Psoas muscle (tissue), 7 donors: ENCODE measurements at regions not wholly inside any gene's neighbourhood (a gene's known extent, or its start where the extent isn't known, plus 50 kb on each side); places are given as distances from the start of the nearest gene placed in this dataset.
A peak's percentile ranks its signal among the peaks of the same experiment; 100 is the strongest.

Experiments used
- ATAC-seq, 4 donors: fragments of 200-7000 bp; cut with Tn5 transposase; one replicate each; pipeline ENCODE4 v1.9.1; 2020; ENCODE audit warnings: moderate library complexity in 3 of 4, mild to moderate bottlenecking in 2 of 4
- DNase-seq, 2 donors: peaks; one replicate each; pipeline ENCODE4 v3.0.0-alpha.2; 2020
- H3K27ac ChIP-seq: fragments of 200-600 bp; one replicate; pipeline ENCODE4 v1.8.0; 2022
- H3K27me3 ChIP-seq, 3 donors: fragments of 200-600 bp in 1 of 3; one replicate each; pipeline versions ENCODE4 v1.6.1 to v1.8.0; 2013 to 2022; ENCODE audit warnings: low read length in 2 of 3, mild to moderate bottlenecking in 2 of 3, moderate library complexity in 1 of 3; ENCODE audit not compliant: insufficient read depth in 3 of 3
- H3K36me3 ChIP-seq, 2 donors: fragments of 200-600 bp in 1 of 2; one replicate each; pipeline versions ENCODE4 v1.6.1 to v1.8.0; 2013 to 2022; ENCODE audit warnings: low read depth in 1 of 2, mild to moderate bottlenecking in 1 of 2, moderate library complexity in 1 of 2; ENCODE audit not compliant: insufficient read depth in 1 of 2
- H3K4me1 ChIP-seq: fragments of 200-600 bp; one replicate; pipeline ENCODE4 v1.8.0; 2022
- H3K4me3 ChIP-seq: fragments of 200-600 bp; one replicate; pipeline ENCODE4 v1.8.0; 2022; ENCODE audit warnings: mild to moderate bottlenecking
- H3K9me3 ChIP-seq: fragments of 200-600 bp; one replicate; pipeline ENCODE4 v1.8.0; 2022
- CTCF ChIP-seq: fragments of 200-600 bp; IDR thresholded peaks from one replicate; pipeline ENCODE4 v1.8.0; 2022; ENCODE audit warnings: antibody characterized with exemption
- WGBS, 3 donors: extraction: QIAGEN DNeasy Blood & Tissue Kit; methylation state at CpG; one replicate each; pipeline versions ENCODE4 v1.1.6 to v1.1.7; 2013; 5-methylcytosine and 5-hydroxymethylcytosine counted together
- intact Hi-C, 2 donors: fragments of 100-400 bp; cut with DNase I; formaldehyde crosslinking; loops; one replicate each; pipeline versions ENCODE4 v1.11.0 to v1.14.2; 2022
- donor health status: healthy with polysubstance abuse.
- donor health status: DM: no; HTN: no; CAD: no; lungs with moderate emphysema.
- donor health status: Bipolar disorder and iron deficiency.
- donor health status: healthy.
- donor health status: DM: yes; HTN: yes; CAD: no.
- donor health status: DM: no; HTN: no; CAD: no.
- donor health status: DM: yes; HTN: yes; CAD: no.

GRCh38 chr2:226427538-226428307, 371.9 kb downstream of the IRS1 start:
- intact Hi-C loops, result loop anchor here in 1 of 2 donors (5.0 kb wide), 1 partner anchor 75 kb away; no protein-coding TSS in a partner anchor

GRCh38 chr2:226426292-226426736, 373.3 kb downstream of the IRS1 start:
- Histone ChIP-seq H3K9me3 (no peaks in the 10 kb centered on the region), H3K4me3 (no peak overlapping the region), H3K27ac (peak overlapping the region; percentile 85), H3K4me1 (peaks cover 24% of the 10 kb centered on the region), H3K27me3 (no peaks in the 10 kb centered on the region), H3K36me3 (no peaks in the 10 kb centered on the region)
- no peak for ATAC-seq
- no peak for TF ChIP-seq CTCF
- WGBS, 3 donors, result 83 to 86% (median 84%) methylated on average over 5 of the region's 5 CpGs
- intact Hi-C loops, result loop anchor here in 1 of 2 donors (5.0 kb wide), 1 partner anchor 74 kb away; no protein-coding TSS in a partner anchor
- DNase-seq, result no peak

More at GRCh38 chr2:226427538-226428307, 371.9 kb downstream of the IRS1 start:
- Histone ChIP-seq H3K4me1 (peaks cover 28% of the 10 kb centered on the region), H3K9me3 (no peaks in the 10 kb centered on the region), H3K4me3 (no peak overlapping the region), H3K27me3 (no peaks in the 10 kb centered on the region), H3K36me3 (no peaks in the 10 kb centered on the region), H3K27ac (peak overlapping the region; percentile 85)
- TF ChIP-seq CTCF, result no peak
- peak; percentile 16 to 59 for DNase-seq
- peak; percentile 98 to 99 (median 98) for ATAC-seq
- 36 to 51% (median 43%) methylated on average over 7 of the region's 7 CpGs for WGBS, 3 donors

- Histone ChIP-seq H3K27me3 (no peaks in the 10 kb centered on the region), H3K4me3 (no peak overlapping the region), H3K36me3 (no peaks in the 10 kb centered on the region), H3K4me1 (peaks cover 23% of the 10 kb centered on the region), H3K27ac (no peak overlapping the region), H3K9me3 (no peaks in the 10 kb centered on the region)
- WGBS, 3 donors, result 73 to 84% (median 74%) methylated on average over 3 of the region's 3 CpGs
- DNase-seq, result no peak
- intact Hi-C loops, result loop anchor here in 1 of 2 donors (5.0 kb wide), 1 partner anchor 73 kb away; no protein-coding TSS in a partner anchor
- TF ChIP-seq CTCF, result no peak
- ATAC-seq, result no peak
Measured at GRCh38 chr2:226424971-226425370, 374.6 kb downstream of the IRS1 start.

- no peak for ATAC-seq
- no peak overlapping the region for H3K27ac ChIP-seq
Measured at GRCh38 chr2:226423498-226423960, 376.1 kb downstream of the IRS1 start.

More at GRCh38 chr2:226423498-226423960, 376.1 kb downstream of the IRS1 start:
- no peak overlapping the region for H3K4me3 ChIP-seq
- H3K27me3 ChIP-seq, result no peaks in the 10 kb centered on the region
- H3K4me1 ChIP-seq, result peaks cover 16% of the 10 kb centered on the region
- H3K36me3 ChIP-seq, result no peaks in the 10 kb centered on the region
- DNase-seq, result no peak
- TF ChIP-seq CTCF, result no peak
- no peaks in the 10 kb centered on the region for H3K9me3 ChIP-seq
- 40 to 56% (median 44%) methylated on average over 7 of the region's 7 CpGs for WGBS, 3 donors
- intact Hi-C loops, result no loop called here
